Left cardiac atrium (tissue), 4 donors: ENCODE measurements at regions not wholly inside any gene's neighbourhood (a gene's known extent, or its start where the extent isn't known, plus 50 kb on each side); places are given as distances from the start of the nearest gene placed in this dataset.

Source experiments
- ATAC-seq, 2 donors: fragments of 200-7000 bp; cut with Tn5 transposase; one replicate each; pipeline ENCODE4 v1.9.1; 2020; ENCODE audit warnings: mild to moderate bottlenecking in 2 of 2, moderate library complexity in 2 of 2
- DNase-seq: peaks from one replicate; pipeline ENCODE4 v3.0.0-alpha.2; 2020
- intact Hi-C, 2 donors: fragments of 100-400 bp; cut with DNase I; formaldehyde crosslinking; loops; one replicate each; pipeline versions ENCODE4 v1.14.1 to v1.15.1; 2022 to 2023
- donor health status: DM: no; HTN: yes; CAD: no.
- donor health status: DM: no; HTN: yes; CAD: no; lungs with severe emphysema.
- donor health status: DM: yes; HTN: yes; CAD: no.
- donor health status: Dilated cardiomyopathy.

DNA sequence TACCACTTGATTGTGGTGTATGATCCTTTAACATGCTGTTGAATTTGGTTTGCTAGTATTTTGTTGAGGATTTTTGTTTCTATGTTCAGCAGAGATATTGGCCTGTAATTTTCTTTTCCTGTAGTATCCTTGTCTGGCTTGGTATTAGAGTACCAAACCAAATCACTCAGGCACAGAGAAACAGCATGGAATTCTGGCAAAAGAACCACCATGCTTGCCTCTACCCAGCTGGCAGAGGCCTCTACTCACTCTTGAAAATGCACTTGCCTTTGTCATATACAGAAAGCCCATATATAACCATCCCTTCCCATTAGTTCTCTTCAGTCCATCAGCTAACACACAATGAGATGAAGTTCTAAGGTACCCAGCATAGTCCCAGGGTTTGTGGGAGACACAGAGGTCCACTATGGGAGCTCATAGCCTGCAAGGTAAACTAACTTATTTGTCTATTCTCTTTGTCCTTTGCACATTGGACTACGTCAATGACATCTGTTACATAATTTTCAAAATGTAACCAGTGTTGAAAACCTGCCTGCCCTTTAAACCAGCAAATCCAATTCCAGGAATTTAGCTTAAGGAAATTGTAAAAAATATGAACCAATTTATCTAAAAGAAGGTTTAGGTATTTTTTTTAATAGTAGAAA lies 82.1 kb upstream of the POMGNT2 start:
- intact Hi-C loops, result no loop called here
- DNase-seq (no peak), ATAC-seq (no peak)

DNA sequence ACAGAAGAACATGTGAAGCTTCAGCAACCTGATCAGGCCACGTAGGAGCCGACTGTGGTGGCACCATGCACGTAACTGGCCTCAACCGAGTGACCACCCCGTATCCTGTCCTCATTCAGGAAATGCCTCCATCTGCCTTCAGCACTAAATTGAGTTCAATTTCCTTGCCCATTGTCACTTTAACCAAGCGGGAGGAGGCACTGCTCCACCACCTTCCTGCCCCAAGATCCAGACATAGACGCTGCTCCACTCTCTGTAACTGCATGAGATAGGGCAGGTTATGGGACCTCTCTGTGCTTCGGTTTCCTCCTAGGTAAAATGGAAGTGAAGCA lies 80.1 kb upstream of the POMGNT2 start:
- DNase-seq, result no peak
- intact Hi-C loops, result no loop called here
- ATAC-seq, result no peak

DNA sequence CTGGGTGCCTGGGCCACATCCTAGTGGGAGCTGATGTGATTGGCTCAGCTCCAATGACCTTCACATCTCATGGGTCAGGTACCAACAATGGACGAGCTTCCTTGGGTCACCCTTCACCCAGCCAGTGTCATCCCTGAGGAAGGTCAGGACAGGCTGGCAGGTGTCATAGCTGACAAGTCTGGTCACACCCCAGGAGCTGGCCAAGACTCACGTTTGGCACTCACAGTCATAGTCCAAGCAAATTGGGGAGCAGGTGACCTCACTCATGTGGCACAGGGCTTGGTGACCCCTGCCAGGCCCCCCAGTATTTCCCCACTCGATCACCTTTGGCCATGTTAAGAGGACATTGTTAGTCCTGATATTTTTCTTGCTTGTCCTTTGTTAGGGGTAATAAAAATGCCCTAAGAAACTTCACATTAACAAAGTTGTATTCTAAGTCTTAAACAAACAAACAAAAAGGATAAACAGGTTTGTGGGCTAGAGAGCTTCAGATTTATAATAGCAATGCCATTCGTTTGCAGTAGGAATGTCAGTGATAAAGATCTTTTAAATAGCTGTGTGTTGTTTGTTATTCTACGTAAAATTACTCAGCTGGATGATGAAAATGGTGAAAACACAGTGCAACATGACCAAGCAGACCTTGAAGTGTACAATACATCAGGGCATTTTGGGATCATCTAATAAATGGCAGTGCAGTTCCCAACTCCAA lies 79.5 kb upstream of the POMGNT2 start:
- no peak for DNase-seq

DNA sequence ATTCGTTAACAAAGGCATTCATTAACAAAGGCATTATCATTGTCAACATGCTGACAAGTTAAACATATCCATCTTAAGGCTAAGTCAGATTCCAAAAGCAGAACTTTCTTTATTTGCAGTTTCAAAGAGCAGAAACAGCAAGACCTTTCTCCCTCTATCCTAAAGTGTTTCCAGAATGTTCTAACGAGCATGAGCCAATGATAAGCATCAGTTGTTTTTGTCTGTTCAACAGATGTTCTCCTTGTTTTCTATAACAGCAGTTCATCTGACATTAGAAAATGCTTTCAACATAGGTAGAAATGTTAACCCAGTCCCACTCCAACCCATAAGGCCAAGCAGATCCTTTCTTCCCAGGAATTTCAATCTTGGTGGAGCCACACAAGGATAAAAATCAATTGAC lies 77.6 kb upstream of the POMGNT2 start:
- DNase-seq, result no peak
- no peak for ATAC-seq
- intact Hi-C loops, result no loop called here

More for the DNA sequence above, 79.5 kb upstream of the POMGNT2 start:
- ATAC-seq, result no peak
- intact Hi-C loops, result no loop called here

DNA sequence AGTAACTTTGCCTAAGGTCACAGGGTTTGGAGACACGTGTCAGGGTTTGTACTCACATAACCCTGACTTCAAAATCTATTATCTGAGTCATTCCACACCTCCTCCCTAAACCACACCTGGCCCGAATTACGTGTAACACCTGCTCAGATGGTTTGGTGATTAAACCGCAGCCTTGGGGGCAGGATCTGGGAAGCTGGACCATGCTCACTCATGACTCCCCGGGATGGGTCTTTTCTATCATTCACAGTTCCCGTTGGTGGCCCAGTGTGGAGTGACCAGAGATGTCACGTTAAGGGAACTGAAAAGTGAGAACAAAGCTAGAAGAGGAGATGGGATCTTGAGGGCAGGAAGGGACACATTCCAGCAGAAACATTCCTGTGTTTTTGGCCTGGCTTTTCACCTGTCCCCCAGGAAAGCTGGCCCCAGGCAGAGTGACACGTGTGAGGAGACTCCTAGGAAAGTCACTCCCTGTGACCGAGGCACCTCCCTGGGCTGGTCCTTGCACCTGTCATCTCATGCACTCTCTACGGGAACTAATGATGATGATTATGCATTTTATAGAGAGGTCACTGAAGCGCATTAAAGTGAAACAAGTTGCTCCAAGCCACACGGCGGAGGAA lies 75.4 kb upstream of the POMGNT2 start:
- no peak for ATAC-seq
- DNase-seq, result no peak
- intact Hi-C loops, result no loop called here

DNA sequence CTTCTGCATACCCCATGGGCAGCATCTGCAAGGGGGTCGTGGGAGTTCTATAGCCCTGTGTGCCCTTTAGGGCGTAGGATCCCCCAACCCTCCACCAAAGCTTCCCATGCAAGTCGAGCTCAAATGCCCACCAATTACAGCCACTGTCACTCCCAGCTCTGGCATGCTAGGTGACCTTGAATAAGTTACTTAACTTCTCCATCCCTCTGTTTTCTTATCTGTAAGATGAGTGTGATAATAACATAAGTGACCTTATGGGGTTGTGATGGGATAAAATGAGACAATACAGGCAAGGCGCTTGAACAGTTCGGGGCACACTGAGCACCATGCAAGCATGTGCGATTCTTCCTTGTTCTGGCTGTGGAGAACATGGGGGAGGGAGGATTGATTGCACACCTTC lies 74.8 kb upstream of the POMGNT2 start:
- DNase-seq (no peak), ATAC-seq (no peak)
- intact Hi-C loops, result no loop called here

DNA sequence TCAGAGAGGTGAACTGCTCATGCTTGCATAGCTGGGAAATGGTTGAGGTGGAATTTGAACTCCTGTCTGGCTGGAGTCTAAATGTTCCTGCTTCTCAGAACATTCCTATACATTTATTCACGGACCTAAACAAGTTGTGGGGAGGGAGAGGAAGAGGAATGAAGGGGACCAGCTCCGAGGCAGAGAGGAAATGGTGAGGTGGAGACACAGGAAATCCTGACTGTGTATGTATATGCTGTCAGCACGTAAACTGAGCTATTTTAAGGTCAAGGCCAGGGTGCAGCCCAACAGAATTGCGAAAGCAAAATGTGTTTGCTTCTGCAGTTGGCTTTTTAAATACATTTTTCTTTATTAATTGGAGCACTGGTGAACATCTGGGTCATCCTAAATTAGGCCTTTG lies 74.1 kb upstream of the POMGNT2 start:
- intact Hi-C loops, result no loop called here
- peak; percentile 63 to 75 for ATAC-seq
- DNase-seq, result no peak

DNA sequence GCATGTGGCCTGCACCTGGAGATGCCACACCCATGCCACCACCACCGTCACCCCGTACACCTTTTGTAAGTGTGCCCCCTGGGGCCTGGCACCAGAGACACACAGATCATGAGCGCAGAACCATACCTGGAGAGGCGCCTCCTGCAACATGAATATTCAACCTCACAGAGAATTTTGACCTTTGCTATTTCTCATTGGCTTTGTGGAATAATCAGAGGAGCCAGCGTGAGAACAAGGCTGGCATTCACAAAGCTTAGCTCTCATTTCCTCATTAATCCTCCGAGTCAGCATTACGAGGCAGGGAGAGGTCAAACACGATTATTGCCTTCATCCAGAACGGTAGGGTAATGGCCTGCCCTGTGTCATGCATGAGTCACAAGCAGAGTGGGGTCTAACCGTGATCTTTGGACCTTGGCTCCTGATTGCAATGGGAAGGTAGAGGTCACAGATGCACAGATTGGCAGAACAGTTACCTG lies 73.0 kb upstream of the POMGNT2 start:
- ATAC-seq (peak in 1 of 2 donors; percentile 56), DNase-seq (no peak)
- intact Hi-C loops, result no loop called here

DNA sequence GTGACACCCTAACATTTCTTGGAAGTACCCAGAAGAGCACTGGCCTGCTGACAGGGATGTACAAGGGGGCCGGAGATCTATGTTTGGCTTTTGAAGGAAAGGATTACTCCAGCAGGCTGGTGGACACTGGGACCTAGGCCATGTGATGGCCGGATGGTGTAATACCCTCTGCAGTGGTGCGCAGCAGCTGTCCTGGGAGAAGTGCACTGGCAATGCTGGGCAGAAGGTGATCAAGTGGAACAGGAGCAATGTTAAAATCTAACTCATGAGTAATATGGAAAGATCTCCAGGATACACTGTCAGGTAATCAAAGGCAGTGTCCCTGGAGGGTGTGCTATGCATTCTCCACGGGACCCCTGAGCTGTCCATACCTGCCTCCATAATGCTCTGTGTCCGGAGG lies 71.2 kb upstream of the POMGNT2 start:
- intact Hi-C loops, result no loop called here
- ATAC-seq, result no peak
- DNase-seq, result no peak

DNA sequence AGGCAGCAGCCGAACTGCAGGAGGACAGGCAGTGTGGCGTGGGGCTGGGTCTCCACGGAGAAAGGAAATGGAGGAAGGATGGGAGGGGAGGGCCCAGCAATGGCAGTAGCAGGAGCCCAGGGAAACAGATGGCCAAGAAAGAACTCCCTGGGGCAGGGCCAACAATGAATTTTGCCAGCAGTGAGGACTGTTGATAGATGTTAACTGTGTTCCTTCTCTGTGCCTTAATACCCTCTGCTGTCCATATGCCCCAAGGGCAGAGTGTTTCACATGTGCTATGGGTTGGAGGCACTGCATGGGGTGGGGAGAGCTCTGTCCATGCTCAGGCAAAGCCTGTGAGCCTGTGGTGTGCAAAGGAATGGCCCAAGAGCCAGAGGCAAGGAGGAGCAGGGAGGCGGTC lies 70.8 kb upstream of the POMGNT2 start:
- ATAC-seq (no peak), DNase-seq (no peak)
- intact Hi-C loops, result no loop called here

DNA sequence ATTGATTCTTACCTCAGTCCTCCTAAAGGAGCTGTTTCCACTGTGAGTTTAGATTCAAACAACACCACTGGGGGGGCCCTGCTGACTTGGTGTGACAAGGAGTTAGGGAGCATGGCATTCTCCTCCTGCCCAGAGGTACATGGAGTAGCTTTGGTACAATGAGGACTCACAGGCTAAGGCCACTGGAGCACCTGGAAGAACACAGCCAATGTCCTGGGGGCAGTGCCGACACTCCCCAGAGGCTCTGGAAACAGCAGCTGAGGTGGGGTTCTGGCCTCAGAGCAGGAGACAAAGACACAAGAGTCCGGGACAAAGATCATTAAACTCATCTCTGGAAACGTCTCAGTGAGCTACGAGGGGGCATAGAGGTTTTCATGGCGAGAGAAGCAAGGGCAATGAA lies 69.7 kb upstream of the POMGNT2 start:
- DNase-seq (no peak), ATAC-seq (no peak)
- intact Hi-C loops, result no loop called here

DNA sequence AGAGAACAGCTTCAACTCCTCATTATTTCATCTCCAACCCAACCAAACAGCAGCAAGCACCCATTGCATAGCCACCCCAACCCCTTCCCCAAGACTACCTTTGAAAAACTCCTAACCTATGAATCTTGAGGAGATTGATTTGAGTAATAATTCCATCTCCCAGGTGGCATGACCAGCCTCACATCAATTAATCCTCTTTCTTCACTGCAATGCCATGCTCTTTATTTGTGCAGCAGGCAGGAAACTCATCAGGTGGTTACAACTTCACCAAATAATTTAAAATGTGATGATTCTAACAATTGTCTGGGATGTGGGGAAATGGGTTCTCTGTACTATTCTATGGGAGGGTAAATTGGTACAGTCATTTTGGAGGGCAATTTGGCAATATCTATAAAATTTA lies 68.1 kb upstream of the POMGNT2 start:
- no peak for DNase-seq
- intact Hi-C loops, result no loop called here
- ATAC-seq, result no peak

DNA sequence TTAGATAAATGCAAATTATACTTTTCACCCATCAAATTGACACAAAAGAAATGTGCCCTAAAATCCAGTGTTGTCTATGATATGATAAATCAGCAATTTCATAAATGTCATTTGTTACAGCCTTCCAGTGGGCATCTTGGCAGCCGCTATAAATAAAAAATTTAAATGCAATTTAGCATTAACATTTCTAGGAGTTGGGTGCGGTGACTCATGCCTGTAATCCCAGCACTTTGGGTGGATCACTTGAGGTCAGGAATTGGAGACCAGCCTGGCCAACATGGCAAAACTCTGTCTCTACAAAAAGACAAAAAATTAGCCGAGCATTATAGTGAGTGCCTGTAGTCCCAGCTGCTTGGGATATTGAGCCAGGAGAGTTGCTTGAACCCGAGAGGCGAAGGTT lies 65.9 kb upstream of the POMGNT2 start:
- DNase-seq (no peak), ATAC-seq (no peak)
- intact Hi-C loops, result no loop called here

DNA sequence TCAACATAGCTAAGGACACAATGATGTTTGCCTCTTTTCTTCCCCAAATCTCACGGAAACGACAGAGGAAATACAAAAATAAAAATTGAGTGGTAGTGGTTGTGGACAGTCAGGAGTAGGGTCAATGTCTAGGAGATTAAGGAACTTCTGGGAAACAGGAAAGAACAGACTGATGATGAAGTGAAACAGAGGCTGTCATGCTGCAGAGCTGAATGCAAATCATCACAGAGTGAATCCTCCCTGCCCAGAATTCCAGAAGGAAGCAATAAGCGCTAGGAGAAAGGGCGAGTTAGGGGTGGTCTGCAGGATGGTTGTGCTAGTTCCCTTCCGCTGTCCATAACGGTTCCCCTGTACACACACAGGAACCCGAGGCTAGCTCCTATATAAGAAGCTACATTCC lies 64.7 kb upstream of the POMGNT2 start:
- DNase-seq (no peak), ATAC-seq (no peak)
- intact Hi-C loops, result no loop called here

DNA sequence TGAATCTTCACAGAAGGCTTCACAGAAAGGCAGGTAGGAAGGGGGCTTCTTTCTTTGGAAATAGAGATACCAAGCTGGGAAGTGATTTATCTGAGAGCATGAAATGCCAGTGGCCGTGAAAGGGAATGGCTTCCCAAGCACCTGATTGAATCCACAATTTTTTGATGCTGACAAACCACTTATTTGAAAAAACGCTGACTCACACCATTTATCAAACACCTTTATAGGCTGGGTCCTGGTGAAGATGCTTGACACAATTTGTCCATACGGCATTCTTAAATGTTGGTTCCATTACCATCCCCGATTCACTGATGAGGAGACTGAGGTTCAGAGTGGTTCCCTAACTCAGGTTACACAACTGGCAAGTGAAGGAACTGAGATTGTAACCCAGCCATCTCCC lies 64.1 kb upstream of the POMGNT2 start:
- ATAC-seq, result no peak
- intact Hi-C loops, result loop anchor here (10.0 kb wide), 3 partner anchors 115 to 215 kb away; partner anchors contain the start of gene SNRK (in 1 of the 2)

DNA sequence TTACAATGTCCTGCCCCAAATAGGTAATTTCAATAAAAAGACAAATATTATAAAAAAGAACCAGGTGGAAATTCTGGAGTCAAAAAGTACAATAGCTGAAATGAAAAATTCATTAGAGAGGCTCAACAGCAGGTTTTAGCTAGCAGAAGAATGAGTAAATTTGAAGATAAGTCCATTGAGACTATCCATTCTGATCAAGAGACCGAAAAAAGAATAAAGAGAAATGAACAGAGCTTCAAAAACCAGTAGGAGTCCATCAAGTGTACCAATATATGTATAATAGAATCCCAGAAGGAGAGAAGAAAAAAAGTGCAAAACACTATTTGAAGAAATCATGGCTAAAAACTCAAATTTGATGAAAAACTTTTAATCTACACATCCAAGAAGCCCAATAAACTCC lies 60.5 kb upstream of the POMGNT2 start:
- ATAC-seq (no peak), DNase-seq (no peak)
- intact Hi-C loops, result loop anchor here (10.0 kb wide), 3 partner anchors 118 to 218 kb away; partner anchors contain the start of gene SNRK (in 1 of the 2)

More for the DNA sequence above, 64.1 kb upstream of the POMGNT2 start:
- DNase-seq, result no peak

DNA sequence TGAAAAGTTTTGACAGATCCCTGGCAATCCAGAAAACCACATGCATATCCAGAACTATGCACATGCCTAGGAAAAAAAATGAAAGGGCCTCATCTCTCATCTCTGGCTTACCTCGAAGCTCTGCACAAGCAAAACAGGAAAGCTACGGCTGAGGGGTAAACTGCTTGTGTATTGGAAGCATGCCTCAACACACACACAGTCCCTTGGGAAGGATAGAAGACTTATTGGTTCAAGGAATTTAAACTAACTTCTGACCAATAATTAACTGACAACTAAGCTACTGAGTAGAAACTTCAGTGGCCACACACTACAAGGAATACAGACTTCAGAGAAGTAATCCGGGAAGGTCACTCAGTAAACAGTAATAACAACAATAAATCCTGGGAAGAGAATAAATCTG lies 59.9 kb upstream of the POMGNT2 start:
- intact Hi-C loops, result loop anchor here (10.0 kb wide), 3 partner anchors 119 to 219 kb away; partner anchors contain the start of gene SNRK (in 1 of the 2)
- ATAC-seq, result no peak
- DNase-seq, result no peak

DNA sequence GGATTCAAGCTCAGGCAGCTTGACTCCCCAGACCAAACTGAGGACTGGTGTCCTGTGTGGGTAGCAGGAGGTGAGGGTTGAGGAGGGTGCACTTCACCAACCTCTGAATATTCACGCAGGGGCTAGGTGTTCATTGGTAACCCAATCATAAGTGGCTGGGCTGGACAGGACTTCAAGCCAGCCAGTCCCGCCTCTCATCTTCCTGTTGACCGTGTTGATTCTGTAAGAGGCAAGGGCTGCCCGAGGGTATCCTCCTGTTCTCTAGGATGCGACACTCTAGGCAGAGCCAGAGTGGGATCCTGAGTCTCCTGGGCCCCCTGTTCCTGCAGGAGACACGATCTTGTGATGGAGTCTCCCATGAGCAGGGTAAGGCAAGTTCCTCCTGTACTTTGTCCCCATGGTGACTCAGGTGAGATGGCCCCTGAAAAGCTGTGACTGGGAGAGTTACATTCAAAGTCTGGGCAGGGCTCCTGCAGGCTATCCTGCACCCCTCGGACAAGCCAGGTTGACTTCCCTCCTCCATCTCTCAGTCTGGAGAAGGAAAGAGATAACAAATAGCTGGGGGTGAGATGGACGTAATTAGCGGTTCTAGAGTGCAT lies 58.1 kb upstream of the POMGNT2 start:
- DNase-seq (no peak), ATAC-seq (no peak)
- intact Hi-C loops, result loop anchor here (5.0 to 10.0 kb wide), 5 partner anchors 121 to 338 kb away; partner anchors contain the start of gene SNRK (in 2 of the 2)

DNA sequence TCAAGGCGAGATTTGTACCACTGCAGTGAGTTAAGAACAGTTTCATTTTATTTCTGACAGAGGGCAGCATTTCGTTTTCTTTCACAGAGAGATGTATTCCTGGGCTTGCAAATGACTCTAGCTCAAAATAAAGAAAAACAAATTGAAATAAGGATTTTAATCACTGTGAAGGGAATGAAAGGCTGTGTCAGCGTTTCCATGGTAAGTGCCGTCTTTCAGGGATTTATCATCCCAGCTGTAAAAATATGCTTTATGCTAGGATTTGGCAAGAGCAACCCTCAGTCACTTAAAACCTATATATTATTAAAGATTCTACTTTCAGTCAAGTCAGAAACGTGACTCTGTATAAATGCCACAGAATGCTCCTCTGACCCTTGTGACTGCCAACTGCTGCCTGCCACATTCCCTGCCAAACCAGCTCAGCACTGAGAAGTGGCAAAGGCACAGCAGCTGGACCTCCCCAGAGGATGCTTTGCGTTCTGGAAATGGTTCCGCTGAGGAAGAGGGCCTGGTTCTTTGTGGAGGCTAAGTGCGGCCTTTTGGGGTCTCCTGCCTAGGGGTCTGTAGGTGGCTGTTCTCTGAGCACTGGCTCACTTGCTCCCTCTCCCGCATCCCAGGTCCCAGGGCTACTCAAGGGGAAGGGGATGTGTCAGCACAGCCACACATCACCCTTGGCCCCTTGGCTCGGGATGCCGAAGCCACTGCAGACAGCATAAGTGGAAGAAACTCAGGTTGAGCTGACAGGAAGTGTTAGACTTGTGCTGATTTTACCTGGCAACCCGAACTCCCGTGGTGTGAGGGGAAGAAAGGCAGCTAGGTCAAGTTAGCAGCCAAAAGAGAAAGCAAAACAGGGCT lies 56.6 kb upstream of the POMGNT2 start:
- no peak for DNase-seq
- peak; percentile 76 to 79 for ATAC-seq
- intact Hi-C loops, result loop anchor here (1.0 to 10.0 kb wide), 6 partner anchors 122 to 341 kb away; partner anchors contain the start of gene SNRK (in 2 of the 2)
